Left ventricle myocardium superior (tissue), 1 donor: ENCODE measurements at regions not wholly inside any gene's neighbourhood (a gene's known extent, or its start where the extent isn't known, plus 50 kb on each side); places are given as distances from the start of the nearest gene placed in this dataset.

ENCODE experiments used
- ATAC-seq: fragments of 200-7000 bp; cut with Tn5 transposase; one replicate; pipeline ENCODE4 v1.9.1; 2020; ENCODE audit warnings: mild to moderate bottlenecking, moderate library complexity
- DNase-seq: peaks from one replicate; pipeline ENCODE4 v3.0.0-alpha.2; 2020
- intact Hi-C: fragments of 100-400 bp; cut with micrococcal nuclease; formaldehyde crosslinking; loops from one replicate; pipeline ENCODE4 v1.11.0; 2022
- donor health status: DM: no; HTN: yes; CAD: no; lungs with severe emphysema.

- intact Hi-C loops = no loop called here
- no peak for ATAC-seq
- no peak for DNase-seq
Measured at GRCh38 chr22:48205790-48206189, 1443.3 kb downstream of the TBC1D22A start.

DNA sequence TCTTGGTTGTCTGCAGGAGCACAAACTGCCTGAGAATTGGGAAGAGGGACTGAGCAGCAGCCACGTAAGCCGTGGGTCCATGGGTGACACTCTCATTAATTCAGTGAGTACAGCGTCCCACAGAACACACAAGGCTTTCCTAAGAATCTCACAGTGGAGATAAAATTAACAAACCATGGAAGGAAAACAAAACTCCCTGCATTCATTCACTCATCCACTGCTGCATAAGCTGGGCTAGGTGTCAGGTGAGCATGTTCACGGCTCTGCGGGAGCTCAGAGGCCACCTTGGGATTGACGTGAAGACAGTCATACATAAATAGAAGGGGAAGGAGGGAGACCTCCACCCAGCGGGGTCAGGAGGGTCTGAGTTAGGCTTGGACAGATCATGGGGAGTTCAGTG is 1442.7 kb downstream of the TBC1D22A start:
- DNase-seq (no peak), ATAC-seq (no peak)
- intact Hi-C loops = no loop called here

GRCh38 chr22:48204296-48204695 is 1441.8 kb downstream of the TBC1D22A start:
- intact Hi-C loops = no loop called here
- DNase-seq (no peak), ATAC-seq (no peak)

- intact Hi-C loops = no loop called here
- ATAC-seq (no peak), DNase-seq (no peak)
Measured at GRCh38 chr22:48199667-48200066, 1437.2 kb downstream of the TBC1D22A start.

GRCh38 chr22:48198489-48199459 is 1436.3 kb downstream of the TBC1D22A start:
- ATAC-seq (no peak), DNase-seq (no peak)
- intact Hi-C loops = no loop called here

- ATAC-seq (no peak), DNase-seq (no peak)
- intact Hi-C loops = no loop called here
Measured at GRCh38 chr22:48197189-48197690, 1434.8 kb downstream of the TBC1D22A start.

- no peak for ATAC-seq
- intact Hi-C loops = no loop called here
- DNase-seq = no peak
Measured at GRCh38 chr22:48192920-48193319, 1430.5 kb downstream of the TBC1D22A start.

GRCh38 chr22:48192071-48192470 is 1429.6 kb downstream of the TBC1D22A start:
- intact Hi-C loops = no loop called here
- ATAC-seq (no peak), DNase-seq (no peak)

DNA sequence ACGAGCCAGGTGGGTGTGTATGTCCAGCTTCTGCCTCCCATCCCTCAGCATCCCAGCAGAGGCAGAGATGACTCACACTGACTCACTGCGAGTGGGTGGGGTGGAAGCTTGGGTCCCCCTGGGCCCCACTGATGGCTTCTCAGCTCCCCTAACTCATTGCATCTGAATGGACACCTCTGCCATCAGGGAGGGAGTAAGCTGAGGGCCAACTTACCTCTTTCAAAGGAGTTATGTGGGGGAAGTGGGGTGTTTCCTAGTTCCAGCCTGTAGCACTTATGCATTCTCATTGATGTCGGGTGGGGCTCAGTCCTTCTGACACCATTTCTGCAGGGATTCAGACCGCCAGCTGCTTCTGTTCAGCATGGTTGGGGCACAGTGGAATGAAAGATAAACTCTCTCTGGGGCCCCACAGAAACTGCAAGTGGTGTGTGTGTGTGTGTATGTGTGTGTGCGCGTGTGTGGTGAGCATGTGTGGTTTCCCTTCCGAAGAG is 1425.8 kb downstream of the TBC1D22A start:
- intact Hi-C loops = no loop called here
- no peak for DNase-seq
- ATAC-seq = no peak

DNA sequence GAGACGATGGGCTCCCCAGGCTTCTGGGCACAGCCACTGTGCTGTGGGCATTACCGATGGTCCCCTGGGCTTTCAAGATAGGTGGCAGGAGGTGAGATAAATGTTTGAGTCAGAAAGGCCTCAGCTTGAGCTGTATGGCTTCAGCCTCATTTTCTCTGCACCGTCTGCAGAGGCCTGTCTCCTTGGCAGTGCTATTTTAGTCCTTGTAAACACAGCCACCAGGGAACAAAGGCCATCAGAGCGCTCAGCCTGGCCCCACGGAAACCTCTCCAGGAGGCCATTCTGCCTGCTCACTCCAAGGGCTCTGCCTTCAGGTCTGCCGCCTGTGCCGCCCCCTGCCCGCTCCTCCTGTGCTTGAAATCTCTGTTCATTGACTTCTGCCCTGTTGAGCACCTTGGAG is 1424.9 kb downstream of the TBC1D22A start:
- no peak for ATAC-seq
- DNase-seq = no peak
- intact Hi-C loops = no loop called here

- ATAC-seq = no peak
- DNase-seq = no peak
- intact Hi-C loops = no loop called here
Measured at GRCh38 chr22:48186146-48186790, 1423.8 kb downstream of the TBC1D22A start.

DNA sequence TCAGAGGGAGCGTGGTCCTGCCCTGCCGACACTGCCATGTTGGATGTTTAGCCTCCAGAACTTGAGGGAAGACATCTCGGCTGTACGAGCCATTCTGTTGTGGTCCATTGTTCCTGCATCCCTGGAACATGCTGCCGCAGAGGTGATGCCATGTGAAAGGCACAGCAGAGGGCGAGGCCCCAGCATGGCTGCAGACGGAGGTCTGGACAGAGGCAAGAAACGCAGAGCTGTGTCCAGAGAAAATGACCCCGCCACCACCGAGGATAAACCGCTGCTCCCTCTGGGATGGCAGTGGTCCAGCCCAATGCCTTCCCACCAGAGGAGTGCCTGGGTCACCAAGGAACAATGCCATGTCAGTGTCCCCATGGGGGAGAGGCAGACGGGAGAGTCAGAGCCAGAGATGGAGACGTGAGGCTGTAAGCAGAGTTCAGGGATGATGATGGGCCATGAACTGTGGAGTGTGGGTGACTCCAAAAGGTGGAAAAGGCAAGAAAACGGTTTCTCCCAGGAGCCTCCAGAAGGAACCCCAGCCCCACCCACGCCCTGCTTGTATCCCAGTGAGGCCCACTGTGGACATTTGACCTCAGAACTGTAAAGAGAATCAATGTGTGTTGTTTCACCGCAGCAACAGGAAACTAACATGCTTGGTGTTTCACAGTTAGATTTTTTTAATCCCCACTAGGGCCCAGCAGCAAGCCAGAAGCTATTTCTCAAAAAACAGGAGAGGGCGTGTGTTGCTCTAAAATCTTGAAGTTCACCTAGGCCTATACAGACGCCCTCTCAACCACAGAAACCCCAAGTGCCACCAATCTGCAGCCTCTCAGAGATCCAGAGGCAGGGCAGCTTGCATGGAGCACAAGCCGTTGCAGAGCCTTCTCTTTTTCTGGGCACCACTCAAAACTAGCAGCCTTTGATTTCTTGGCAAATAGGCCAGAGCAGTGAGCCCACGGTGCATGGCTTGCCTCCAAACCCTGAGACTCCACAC is 1422.9 kb downstream of the TBC1D22A start:
- intact Hi-C loops = no loop called here
- ATAC-seq (no peak), DNase-seq (no peak)

DNA sequence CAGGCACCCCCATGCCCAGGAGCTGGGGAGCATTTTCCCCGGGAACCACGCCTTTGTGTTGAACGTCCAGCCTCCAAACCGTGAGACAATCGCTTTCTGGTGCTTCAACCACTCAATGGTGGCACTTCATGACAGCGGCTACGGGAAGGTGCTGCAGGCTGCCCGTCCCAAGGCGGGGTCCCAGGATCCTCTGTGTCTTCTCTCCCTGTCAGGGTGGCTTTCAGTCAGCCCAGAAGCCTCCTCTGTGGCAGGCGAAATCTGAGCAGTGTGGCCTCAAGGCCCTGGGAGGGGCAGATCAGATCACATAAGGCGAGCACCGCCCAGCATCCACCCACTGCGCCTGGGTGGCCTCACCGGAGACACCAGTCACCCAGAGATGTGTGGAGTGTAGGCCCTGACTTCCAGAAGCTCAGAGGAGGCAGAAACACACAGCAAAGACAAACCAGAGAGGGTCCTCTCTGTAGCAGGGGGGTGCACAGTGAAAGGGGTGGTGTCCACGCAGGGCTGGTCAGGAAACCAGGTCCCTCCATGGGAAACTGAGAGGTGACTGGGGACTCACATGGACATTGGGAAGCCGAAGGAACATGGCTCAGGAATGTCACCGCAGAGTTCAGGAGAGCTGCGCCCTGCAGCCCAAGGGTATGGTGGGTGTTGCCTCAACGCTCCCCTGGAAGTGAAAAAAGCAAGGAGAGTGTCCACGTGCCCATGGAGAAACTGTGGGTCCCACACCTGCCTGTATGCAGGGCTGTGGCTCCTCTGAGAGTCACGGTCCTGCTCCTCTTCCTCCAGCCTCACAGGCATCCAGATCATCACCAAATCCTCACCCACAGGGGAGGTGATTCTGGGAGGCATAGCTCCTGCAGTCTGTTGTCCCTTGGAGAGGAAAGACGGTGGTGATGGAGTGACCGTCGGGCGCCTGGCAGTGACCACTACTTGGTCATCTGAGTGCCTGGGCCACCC is 1420.7 kb downstream of the TBC1D22A start:
- intact Hi-C loops = no loop called here
- ATAC-seq = no peak

GRCh38 chr22:48182031-48182430 is 1419.6 kb downstream of the TBC1D22A start:
- DNase-seq = no peak
- ATAC-seq = no peak
- intact Hi-C loops = no loop called here

More for the DNA sequence above, 1420.7 kb downstream of the TBC1D22A start:
- DNase-seq = no peak

DNA sequence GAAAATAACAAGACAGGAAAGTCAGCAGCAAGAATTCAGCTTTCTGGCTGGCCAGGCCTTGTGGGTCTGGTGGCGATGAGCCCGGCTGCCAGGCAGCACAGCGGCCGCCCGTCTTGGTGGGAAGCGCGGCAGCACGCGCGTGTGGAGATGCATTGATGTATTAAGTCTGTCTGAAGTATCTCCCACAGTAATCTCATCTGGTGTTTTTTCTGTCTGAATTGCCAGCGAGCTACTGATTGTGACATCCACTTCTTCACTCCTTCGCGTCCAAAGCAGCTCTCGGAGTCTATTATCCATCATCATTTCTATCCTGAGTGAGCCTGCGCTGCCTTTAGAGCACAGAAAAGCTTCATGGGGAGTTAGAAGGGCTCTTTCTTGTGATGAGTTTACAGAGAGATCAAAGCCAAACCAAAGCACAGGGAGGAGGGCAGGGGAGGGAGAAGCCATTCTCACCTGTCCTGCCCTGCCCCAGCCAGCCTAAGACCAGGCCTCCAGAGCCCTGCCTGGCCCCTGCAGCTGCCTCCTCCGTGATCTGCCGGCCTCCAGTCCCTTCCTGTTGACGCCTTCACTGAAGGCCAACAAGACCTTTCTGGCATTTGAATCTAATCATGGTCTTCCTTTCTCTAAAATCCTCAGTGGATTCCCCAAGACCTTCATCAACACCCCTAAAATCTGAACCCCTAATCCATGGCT is 1419.0 kb downstream of the TBC1D22A start:
- intact Hi-C loops = no loop called here
- no peak for DNase-seq
- no peak for ATAC-seq

- ATAC-seq (no peak), DNase-seq (no peak)
- intact Hi-C loops = no loop called here
Measured at GRCh38 chr22:48180631-48181030, 1418.2 kb downstream of the TBC1D22A start.
